Kidney capillary endothelial cell (primary cell): ENCODE measurements at regions not wholly inside any gene's neighbourhood (a gene's known extent, or its start where the extent isn't known, plus 50 kb on each side); places are given as distances from the start of the nearest gene placed in this dataset.

ENCODE experiments used
- DNase-seq: peaks from one replicate; pipeline ENCODE4 v3.0.0-alpha.2; 2018; ENCODE audit warnings: low spot score

- no peak for DNase-seq
Measured at GRCh38 chr4:41390661-41391060, 133.9 kb downstream of the UCHL1 start.

GRCh38 chr4:41391271-41391670 lies 134.5 kb downstream of the UCHL1 start:
- DNase-seq, result no peak

- no peak for DNase-seq
Measured at GRCh38 chr4:41394481-41394894, 137.8 kb downstream of the UCHL1 start.

- no peak for DNase-seq
Measured at GRCh38 chr4:41396214-41396613, 139.5 kb downstream of the UCHL1 start.

- DNase-seq, result no peak
Measured at GRCh38 chr4:41396869-41397268, 140.1 kb downstream of the UCHL1 start.

GRCh38 chr4:41399231-41399630 lies 138.7 kb upstream of the LIMCH1 start:
- no peak for DNase-seq

- no peak for DNase-seq
Measured at GRCh38 chr4:41400296-41400695, 137.7 kb upstream of the LIMCH1 start.

- DNase-seq, result no peak
Measured at GRCh38 chr4:41405464-41406112, 132.4 kb upstream of the LIMCH1 start.

- DNase-seq, result no peak
Measured at GRCh38 chr4:41406113-41406516, 131.8 kb upstream of the LIMCH1 start.

- no peak for DNase-seq
Measured at GRCh38 chr4:41408150-41408549, 129.8 kb upstream of the LIMCH1 start.

GRCh38 chr4:41408859-41409593 lies 128.9 kb upstream of the LIMCH1 start:
- no peak for DNase-seq

- no peak for DNase-seq
Measured at GRCh38 chr4:41409594-41409895, 128.4 kb upstream of the LIMCH1 start.

- no peak for DNase-seq
Measured at GRCh38 chr4:41410049-41410448, 127.9 kb upstream of the LIMCH1 start.

GRCh38 chr4:41413670-41414411 lies 124.1 kb upstream of the LIMCH1 start:
- DNase-seq, result no peak

- DNase-seq, result no peak
Measured at GRCh38 chr4:41414412-41414779, 123.6 kb upstream of the LIMCH1 start.

- no peak for DNase-seq
Measured at GRCh38 chr4:41418444-41418843, 119.5 kb upstream of the LIMCH1 start.

- no peak for DNase-seq
Measured at GRCh38 chr4:41420541-41420940, 117.4 kb upstream of the LIMCH1 start.

GRCh38 chr4:41423117-41423516 lies 114.8 kb upstream of the LIMCH1 start:
- DNase-seq, result no peak

- DNase-seq, result no peak
Measured at GRCh38 chr4:41424522-41424921, 113.4 kb upstream of the LIMCH1 start.

- no peak for DNase-seq
Measured at GRCh38 chr4:41425650-41426049, 112.3 kb upstream of the LIMCH1 start.

GRCh38 chr4:41426539-41426938 lies 111.4 kb upstream of the LIMCH1 start:
- DNase-seq, result no peak

- no peak for DNase-seq
Measured at GRCh38 chr4:41427306-41427882, 110.6 kb upstream of the LIMCH1 start.
